ENCODE measurements at regions not wholly inside any gene's neighbourhood (a gene's known extent, or its start where the extent isn't known, plus 50 kb on each side); places are given as distances from the start of the nearest gene placed in this dataset.

DNA sequence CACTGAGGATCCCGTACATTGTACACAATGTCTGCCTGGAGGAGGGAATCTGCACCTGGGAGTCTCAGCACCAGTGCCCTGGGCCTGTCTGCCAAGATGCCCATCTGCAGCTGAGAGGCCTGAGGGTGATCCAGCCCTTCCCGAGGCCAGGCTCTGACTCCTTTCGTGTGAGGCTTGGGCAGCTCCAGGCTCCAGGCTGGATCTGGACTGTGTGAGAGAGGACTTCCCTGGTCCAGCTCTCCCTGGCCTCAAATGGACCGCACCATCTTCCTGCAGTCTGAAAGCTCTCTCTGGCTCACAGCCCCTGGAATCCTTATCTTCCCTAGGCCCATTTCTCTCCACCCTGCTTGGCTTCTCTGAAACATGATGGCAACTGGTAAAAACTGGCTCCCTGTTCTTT lies 324.6 kb downstream of the DYSF start:
- DNase-seq (ENCODE audit: low read depth): no peak

DNA sequence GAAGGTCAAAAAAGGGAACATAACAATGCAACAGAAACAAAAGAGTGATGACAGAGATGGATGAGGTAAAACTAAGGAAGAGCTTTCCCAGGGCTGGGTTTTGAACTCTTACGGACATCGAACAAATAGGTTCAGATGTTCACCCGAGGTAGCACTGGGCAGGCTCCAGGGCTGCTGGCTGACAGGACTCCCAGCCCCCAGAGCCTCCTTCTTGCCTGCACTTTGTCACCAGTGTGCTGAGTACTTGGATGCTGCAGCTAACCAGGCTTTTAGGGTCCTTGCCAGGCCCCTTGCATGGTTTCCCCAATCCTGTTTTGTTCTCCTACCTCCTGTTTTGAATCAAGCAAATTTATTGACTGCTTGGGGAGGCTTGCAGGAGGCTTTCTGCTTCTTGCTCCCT lies 322.9 kb downstream of the DYSF start:
- DNase-seq (ENCODE audit: low read depth): no peak

DNA sequence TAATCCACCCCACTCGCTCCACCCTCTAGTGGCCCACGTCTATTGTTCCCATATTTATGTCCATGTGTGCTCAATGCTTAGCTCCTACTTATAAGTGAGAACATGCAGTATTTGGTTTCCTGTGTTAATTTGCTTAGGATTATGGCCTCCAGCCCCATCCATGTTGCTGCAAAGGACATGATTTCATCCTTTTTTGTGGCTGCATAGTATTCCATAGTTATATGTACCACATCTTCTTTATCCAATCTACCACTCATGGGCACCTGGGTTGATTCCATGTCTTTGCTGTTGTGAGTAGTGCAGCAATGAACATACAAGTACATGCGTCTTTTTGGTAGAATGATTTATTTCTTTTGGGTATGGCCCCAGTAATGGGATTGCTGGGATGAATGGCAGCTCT lies 319.9 kb downstream of the DYSF start:
- no peak for DNase-seq (ENCODE audit: low read depth)

DNA sequence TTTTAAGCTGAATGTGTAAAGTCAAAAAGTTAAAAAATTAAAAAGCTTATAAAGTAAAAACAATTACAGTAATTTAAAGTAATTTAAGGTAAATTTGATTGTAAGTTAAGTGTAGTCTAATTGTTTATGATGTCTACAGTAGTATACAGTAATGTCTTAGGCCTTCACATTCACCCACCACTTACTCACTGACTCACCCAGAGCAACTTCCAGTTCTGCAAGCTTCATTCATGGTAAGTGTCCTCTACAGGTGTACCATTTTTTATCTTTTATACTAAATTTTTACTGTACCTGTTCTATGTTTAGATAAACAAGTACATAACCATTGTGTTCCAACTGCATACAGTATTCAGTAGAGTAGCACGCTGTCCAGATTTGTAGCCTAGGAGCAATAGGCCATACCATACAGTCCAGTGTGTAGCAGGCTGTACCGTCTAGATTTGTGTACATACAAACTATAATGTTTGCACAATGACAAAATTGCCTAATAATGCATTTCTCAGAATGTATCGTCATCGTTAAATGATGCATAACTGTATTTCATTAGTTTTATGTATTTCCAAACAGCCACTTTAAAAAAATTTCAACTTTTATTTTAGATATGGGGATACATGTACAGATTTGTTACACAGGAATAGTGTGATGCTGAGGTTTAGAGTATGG lies 319.3 kb downstream of the DYSF start:
- DNase-seq (ENCODE audit: low read depth): no peak

DNA sequence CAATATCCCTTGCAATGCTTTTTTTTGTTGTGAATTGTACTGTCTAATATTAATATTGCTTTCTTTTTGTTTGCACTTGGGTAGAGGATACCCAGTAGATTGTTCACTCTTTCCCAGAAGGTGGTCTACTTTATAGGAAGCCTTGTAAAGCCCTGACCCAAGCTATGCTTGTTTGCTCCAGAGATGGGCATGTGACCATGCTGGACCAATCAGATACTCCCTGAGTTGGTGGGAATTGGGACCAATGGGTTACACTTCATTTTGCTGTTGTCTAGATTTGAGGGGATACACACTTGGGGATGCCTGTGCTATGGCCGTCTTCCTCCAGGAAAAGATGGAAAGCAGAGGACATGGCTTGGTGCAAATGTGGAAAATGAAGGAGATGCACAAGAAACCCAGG lies 314.3 kb downstream of the DYSF start:
- DNase-seq (ENCODE audit: low read depth): no peak

DNA sequence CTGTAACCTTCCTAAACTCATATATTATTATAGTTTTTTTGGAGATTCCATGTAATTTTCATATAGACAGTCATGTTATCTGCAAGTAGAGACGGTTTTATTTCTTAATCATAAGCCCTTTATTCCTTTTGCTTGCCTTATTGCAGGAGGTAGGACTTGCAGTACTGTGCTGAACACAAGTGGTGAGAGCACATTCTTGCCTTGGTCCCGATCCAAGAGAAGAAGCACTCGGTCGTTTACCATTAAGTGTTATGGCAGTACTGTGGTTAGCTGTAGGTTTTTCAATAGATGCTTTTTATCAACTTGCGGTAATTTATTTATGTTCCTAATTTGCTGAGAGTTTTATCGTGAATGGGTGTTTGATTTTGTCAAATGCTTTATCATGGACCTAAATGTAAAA lies 305.7 kb downstream of the DYSF start:
- DNase-seq (ENCODE audit: low read depth): no peak

DNA sequence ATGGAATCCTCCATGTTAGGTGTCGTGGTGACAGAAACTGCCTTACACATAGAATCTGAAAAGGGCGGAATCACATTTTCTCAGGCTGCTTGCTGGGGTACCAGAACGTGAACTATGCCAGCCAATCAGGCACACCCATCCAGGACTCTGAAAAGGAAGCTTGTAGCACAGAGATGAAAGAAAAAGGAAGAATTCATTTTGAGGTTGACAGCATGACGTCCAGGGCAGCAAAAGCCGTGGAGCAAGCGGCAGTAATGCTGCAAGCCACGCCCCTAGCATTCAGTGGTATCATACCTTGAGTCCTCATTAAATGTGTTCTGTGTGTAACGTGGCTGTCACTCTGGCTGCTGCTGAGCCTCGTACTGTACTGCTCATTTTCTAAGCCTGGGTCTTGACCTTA lies 304.0 kb downstream of the DYSF start:
- no peak for DNase-seq (ENCODE audit: low read depth)

DNA sequence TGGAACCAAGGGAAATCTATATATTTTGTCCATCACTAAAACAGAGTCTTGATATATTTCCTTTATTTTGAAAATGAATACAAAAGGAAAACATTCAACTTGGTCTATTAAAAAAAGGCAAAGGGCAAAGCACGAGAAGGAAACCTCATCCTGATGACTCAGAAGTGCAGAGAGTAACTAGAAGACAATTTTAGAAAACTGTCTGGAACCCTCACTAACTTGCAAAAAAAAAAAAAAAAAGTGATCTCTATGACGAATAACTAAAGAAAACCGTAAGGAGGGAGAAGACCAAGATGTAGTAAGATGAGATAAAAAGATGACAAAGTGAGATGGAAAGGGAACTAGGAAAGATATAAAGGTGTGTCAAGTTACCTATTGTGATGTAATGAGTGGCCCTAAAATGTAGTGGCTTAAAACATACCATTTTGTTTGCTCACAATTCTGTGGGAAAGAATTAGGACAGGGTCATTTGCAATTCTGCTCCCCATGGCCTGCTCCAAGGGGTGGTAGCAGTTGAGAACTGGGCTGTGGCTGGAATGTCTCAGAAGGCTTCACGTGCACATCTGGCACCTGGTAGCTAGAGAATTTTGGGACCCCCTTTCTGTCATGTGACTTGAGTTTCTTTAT lies 303.0 kb downstream of the DYSF start:
- no peak for DNase-seq (ENCODE audit: low read depth)

DNA sequence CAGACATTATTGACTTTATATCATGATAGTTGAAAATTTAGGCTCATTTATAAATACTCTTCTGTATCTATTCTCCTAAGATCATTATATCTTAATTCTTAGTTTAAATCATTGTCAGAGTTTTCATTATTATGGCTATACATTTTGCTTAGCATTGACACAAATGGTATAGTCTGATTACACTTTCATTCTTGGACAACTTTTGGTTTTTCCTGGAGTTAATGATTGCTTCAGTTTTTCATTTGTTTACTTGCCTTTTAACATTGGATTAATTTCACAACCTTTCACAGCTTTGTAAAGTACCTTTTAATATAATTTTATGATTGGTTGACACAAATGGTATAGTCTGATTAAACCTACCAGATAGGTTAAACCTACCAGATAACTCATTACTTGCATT lies 298.2 kb downstream of the DYSF start:
- no peak for DNase-seq (ENCODE audit: low read depth)

DNA sequence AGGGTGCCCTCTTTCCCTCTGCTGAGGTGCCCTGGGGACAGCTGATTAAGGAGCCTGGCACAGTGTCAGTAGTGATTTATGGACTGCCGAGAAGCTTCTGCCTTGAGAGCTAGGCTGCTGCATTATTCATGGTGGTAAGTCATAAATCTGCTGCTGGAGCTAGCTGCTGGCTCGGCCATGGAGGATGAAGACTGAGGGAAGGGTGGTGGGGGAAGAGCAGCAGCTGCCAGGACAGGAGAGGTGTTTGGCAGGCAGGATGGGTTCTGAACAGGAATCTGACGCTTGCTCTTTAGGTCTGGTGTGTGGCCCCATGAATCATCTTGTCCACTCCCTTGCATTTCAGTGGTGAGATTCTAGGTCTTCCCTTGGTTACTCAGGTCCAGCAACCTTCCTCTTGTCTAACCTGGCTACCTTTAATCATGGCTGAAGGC lies 296.3 kb downstream of the DYSF start:
- no peak for DNase-seq (ENCODE audit: low read depth)

DNA sequence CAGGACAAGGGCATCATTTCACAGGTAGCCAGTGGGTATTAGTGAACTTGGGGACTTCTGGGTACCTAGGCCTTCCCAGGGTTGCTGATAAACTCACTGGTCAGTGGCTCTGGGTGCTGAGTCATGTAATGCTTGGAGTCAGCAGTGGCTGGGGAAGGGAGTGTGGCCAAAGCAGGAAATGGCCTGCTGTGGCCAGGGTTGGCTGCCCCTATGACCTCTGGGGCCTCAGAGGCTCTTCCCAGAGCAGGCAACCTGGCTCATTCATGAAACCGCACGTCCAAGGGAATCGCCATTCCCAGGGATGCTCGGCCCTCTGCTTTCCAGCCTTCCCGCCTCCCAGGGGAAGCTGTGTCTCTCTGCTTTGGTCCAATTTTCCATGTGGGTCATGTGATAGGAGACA lies 294.9 kb downstream of the DYSF start:
- no peak for DNase-seq (ENCODE audit: low read depth)

DNA sequence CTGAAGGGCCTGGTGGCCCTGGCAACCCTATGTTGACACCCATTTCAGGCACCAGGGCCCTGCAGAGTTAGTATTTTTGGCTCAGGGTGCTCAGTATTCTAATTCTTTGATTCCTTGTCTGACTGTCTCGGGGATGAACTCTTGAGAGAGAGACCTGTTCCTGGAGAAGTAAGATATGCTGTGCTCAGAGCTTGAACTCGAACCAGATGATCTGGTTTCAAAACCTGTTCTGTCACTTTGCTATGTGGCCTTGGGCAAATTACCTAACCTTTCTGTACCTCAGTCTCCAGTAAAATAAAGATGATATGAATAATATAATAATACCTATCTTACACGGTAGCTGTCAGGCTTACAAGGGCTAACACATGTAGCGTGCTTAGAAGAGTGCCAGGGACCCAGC lies 294.2 kb downstream of the DYSF start:
- no peak for DNase-seq (ENCODE audit: low read depth)

DNA sequence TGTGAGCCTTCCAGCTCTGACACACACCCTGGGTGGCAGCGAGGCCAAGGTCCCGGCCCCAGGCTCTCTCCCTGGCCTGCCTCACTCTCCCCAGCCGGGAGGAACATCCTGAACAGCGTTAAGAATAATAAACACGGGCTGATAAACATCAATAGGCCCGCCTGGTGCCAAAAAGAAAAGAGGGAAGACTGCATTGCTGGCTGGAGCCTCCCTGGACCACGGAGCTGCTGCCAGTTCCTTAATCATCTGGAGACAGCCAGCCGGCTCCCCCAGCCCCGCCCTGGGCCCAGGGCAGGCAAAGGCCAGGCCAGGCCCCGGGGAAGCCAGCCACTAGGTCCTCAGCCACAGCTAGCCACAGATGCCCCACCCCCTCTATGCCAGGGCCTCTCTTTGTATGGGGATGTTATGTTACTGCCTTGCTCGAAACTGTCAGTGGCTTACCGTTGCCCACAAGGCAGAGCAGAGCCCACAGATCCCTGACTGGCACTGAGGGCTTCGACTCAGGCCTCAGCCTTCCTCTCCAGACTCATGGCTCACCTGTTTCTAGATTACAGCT lies 293.7 kb downstream of the DYSF start:
- DNase-seq (ENCODE audit: low read depth): no peak

DNA sequence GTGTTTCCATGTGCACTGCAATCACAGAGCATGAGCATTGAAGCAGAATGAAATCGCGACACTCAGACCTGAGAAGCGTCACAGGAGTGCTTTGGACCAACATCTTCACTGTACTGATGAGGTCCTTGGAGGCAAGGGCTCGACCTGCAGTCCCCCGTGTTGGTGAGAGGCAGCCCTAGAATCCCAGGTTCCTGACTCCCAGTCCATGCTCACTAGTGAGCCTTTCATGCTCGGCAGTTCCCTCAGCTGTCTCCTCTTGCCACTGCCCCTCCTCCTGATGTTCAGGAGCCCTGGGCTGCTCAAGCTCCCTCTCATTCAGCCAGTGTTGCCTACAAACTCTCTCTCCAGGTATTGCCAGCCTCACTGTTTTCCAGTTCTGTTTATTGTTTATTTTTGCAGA lies 291.4 kb downstream of the DYSF start:
- no peak for DNase-seq (ENCODE audit: low read depth)

DNA sequence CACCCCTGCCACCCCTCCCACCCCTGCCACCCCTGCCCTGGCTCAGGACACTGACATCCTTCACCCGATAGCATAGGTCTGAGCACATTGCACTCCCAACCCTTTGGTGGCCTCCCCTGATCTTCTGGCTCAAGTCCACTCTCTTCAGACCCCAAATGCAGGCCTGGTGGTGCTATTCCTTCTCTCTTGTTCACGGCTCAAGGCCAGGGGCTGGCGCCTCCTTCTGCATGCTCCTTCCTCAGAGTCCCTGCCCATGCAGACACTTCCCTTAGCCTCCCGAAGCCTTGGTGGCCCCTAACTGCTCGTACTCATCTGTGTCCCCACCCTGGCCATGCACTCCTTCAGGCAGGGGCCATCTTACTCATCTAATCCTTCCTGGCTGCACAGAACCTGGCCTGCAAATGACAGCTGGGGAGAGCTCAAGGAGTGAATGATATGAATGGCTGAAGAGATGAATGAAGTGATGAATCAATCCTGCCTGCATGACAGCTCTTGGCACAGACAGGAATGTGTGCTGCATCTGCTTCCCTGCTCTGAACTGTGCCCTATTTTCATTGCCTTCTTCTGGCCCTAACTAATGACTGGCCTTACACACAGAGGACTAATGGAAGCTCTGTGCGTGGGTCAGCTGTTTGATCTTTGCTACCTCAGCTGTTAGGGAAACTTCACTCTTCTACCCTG lies 290.8 kb downstream of the DYSF start:
- no peak for DNase-seq (ENCODE audit: low read depth)

DNA sequence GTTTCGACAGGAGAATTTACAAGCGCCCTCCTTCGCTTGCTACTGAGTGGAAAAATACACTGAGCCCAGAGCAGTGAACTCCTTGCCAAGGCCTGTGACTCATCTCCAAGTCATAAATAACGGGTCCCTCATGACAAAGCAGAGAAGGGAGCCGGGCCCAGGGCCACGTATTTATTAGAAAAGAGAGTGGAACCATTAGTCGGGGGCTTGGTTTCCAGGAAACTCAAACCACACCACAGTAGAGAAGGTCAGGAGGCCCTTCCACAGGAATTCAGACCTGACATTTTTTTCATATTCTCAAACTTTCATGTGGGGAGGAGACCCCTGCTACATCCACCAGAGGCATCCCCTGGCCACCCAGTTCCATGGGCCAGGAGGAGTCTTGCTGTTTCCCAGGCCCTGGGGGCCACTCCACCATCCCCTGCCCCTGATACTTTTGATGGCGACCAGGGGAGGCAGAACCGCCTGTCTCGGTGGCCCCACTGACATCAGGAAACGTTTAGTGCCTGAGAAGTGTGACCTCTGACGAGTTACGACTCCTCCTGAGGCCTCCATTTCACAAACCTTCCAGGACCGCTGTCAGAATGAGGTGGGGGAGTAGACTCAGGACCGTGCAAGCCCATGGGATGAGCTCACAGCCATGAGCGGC lies 289.7 kb downstream of the DYSF start:
- DNase-seq (ENCODE audit: low read depth): no peak

DNA sequence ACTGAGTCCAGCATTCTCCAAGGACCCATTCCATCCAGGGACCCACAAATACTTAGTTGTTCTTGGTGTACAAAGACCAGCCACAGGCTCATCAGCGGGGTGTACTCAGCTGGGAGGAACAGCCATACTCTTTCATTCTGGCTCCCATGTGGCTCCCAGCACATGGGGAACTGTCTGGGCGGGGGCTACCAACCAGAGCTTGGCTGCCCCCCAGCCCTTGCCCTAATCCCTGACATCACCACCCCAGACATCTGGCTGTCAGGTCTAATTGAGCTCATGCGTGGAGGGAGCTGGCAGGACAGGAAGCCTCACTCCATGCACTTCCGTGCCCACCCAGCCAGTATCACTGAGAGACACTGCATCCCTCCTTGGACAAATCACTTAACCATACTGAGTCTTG lies 283.6 kb downstream of the DYSF start:
- DNase-seq (ENCODE audit: low read depth): no peak

DNA sequence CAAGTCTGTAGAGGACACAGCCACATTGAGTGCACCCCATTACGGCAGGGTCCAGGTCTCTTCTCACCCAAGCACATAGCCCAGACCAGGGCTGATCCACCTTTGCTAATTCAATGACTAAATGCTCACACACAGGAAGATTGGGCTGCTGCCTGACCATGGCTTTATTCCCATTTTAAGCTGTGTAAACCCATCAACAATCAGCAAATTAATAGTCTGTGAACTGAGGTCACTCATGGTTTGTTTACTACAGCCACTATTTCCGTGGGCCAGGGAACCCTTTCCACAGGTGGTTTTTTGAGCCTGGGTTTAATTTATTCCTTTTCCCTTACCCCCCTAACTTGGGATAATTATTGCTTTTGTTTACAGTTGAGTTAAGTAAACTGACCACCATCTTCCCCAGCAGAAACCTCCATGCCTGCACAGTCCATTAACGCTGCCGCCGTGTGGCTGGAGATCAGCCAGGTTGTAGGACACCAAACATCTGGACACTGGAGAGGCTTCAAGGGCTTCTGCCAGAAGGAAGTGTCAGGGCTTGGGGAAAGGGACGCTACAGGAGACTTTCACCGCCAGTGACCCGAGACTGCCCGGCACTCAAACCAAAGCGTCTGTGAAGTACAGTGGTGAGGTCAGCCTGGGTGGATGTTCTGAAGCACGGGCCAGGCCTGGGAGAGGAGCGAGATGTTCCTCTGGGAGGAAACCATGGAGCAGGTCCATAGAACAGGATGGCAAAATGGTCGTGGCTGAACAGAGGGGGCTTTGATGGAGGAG lies 282.9 kb downstream of the DYSF start:
- no peak for DNase-seq (ENCODE audit: low read depth)
